AG10803 (cell line): ENCODE measurements at regions not wholly inside any gene's neighbourhood (a gene's known extent, or its start where the extent isn't known, plus 50 kb on each side); places are given as distances from the start of the nearest gene placed in this dataset.

ENCODE experiments used
- DNase-seq: peaks from one replicate; pipeline ENCODE4 v3.0.0; 2010; ENCODE audit warnings: low read depth
- H3K4me3 ChIP-seq: 2 replicates; pipeline ENCODE4 v1.5.1; 2011; ENCODE audit warnings: mild to moderate bottlenecking, low read length, control low read depth
- CTCF ChIP-seq: conservative IDR thresholded peaks from 2 replicates; pipeline ENCODE4 v1.5.1; 2011; ENCODE audit warnings: mild to moderate bottlenecking, low read length, control low read depth, inconsistent platforms

DNA sequence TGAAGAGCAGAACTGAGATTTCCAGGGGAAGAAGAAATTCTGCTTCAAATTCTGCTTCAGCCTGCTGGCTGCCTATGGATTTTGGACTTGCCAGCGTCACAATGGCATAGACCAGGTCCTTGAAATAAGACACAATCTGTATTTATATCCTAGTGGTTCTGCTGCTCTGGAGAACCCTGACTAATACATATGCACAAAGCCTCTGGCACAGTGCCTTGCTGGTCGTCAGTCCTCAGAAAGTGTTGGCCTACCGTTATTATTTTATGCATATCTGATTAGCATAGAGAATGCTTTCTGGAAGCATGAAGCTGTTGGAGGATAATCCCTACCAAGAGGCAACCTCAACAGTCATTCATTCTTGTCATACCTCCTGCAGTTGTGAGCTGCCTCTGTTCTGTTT is 213.7 kb downstream of the B3GLCT start:
- no peak for DNase-seq
- H3K4me3 ChIP-seq, result no peak overlapping the region
- no peak for TF ChIP-seq CTCF

- no peak for DNase-seq
- H3K4me3 ChIP-seq, result no peak overlapping the region
- TF ChIP-seq CTCF, result no peak
These were observed 216.3 kb downstream of the B3GLCT start for GRCh38 chr13:31416066-31416465.

GRCh38 chr13:31418186-31418585 is 218.4 kb downstream of the B3GLCT start:
- no peak overlapping the region for H3K4me3 ChIP-seq
- no peak for TF ChIP-seq CTCF
- no peak for DNase-seq

DNA sequence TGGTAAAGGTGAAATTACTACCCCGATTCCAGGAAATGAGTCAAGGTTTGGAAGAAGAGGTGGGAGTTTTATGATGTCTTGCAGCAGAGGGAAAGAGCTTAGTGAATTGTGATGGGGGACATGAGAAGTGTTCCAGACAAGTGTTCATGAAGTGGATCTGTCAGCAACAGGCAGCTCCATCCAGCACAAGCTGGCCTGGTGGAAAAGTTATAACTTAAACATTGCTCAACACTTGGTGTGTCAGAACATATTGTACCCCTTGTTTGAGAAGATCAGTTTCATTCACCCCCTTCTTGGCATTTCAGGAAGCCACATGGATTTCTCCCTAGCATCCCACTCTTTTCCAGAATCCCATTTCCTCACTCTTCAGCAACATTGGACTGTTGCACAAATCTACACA is 222.0 kb downstream of the B3GLCT start:
- DNase-seq, result no peak
- H3K4me3 ChIP-seq, result no peak overlapping the region
- TF ChIP-seq CTCF, result no peak

GRCh38 chr13:31424130-31424729 is 224.5 kb downstream of the B3GLCT start:
- TF ChIP-seq CTCF, result peak; percentile 97
- peak; percentile 78 for DNase-seq
- no peak overlapping the region for H3K4me3 ChIP-seq

GRCh38 chr13:31426395-31426794 is 226.6 kb downstream of the B3GLCT start:
- no peak overlapping the region for H3K4me3 ChIP-seq
- no peak for TF ChIP-seq CTCF
- DNase-seq, result no peak

- DNase-seq, result no peak
- TF ChIP-seq CTCF, result no peak
- H3K4me3 ChIP-seq, result no peak overlapping the region
These were observed 227.7 kb downstream of the B3GLCT start for GRCh38 chr13:31427151-31428100.
